ENCODE measurements at regions not wholly inside any gene's neighbourhood (a gene's known extent, or its start where the extent isn't known, plus 50 kb on each side); places are given as distances from the start of the nearest gene placed in this dataset.

- TF ChIP-seq CTCF (IDR thresholded peaks at IDR 0.05; ENCODE audit: low read depth, low read length), result no peak
- TF ChIP-seq, protein P1, sequence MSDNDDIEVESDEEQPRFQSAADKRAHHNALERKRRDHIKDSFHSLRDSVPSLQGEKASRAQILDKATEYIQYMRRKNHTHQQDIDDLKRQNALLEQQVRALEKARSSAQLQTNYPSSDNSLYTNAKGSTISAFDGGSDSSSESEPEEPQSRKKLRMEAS (IDR thresholded peaks at IDR 0.05; ENCODE audit: low read depth, low read length), result no peak
These were observed 103.5 kb upstream of the BMAL1 start for GRCh38 chr11:13174090-13174489.
